Hypothalamus (tissue), 51 donors: ENCODE measurements at regions not wholly inside any gene's neighbourhood (a gene's known extent, or its start where the extent isn't known, plus 50 kb on each side); places are given as distances from the start of the nearest gene placed in this dataset.

Source experiments
- DNase-seq, 51 donors: peaks; one replicate each; lab custom pipeline; 2025; lab: John Stamatoyannopoulos, UW

GRCh38 chr6:28693033-28693750 is 167.5 kb downstream of the GPX5 start:
- DNase-seq = no peak

DNA sequence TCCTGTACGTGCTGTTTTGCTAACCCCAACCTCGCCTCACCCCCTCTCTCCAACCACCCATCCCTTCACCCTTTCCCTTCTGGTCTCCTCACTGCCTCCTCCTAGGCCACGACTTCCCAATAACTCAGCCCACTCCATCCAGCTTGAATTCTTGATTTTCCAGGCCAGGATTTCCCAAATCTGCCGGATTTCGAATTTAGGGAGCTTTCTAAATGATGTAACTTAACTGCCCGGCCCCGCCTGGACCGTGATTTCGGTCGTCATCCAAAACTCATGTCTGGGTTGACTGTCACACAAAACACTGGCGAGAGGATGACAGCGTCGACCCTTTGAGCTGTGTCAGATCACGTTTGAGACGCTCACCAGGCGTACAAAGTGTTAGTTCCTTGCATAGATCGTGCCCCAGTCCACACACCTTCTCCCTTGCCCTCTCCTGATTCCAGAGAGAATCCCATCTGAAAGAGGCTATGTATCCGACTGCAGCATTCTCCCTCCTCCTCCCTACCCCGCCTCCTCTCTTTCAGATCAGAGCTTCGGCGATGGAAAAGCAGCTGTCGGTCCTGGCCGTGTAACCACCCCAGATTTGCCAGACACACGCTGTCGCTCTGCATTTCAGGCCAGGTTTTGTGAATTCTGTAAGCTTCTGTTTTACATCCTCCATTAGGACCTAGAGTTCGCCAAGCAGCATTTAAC is 168.2 kb downstream of the GPX5 start:
- no peak for DNase-seq

- no peak for DNase-seq
These were observed 170.0 kb downstream of the GPX5 start for GRCh38 chr6:28695715-28696114.

- no peak for DNase-seq
These were observed 170.5 kb downstream of the GPX5 start for GRCh38 chr6:28696167-28696566.

DNA sequence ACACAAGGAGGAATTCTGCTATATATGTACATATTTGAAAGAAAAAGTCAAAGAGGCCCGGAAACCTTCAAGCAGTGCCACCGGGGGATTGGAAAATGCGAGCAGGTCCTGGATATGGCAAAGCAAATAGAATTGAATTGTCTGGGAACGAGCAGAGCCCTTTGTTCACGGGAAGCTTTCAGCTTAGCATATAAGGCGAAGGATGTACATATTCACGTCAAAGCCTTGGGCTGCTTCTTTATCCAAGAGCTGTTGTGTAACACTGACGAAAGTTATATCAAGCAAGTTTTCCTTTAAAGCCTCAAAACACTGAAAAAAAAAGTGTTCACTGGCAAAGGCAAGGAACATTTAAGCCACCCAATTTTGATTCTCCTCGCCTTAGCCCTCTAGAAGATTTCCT is 171.0 kb downstream of the GPX5 start:
- no peak for DNase-seq

DNA sequence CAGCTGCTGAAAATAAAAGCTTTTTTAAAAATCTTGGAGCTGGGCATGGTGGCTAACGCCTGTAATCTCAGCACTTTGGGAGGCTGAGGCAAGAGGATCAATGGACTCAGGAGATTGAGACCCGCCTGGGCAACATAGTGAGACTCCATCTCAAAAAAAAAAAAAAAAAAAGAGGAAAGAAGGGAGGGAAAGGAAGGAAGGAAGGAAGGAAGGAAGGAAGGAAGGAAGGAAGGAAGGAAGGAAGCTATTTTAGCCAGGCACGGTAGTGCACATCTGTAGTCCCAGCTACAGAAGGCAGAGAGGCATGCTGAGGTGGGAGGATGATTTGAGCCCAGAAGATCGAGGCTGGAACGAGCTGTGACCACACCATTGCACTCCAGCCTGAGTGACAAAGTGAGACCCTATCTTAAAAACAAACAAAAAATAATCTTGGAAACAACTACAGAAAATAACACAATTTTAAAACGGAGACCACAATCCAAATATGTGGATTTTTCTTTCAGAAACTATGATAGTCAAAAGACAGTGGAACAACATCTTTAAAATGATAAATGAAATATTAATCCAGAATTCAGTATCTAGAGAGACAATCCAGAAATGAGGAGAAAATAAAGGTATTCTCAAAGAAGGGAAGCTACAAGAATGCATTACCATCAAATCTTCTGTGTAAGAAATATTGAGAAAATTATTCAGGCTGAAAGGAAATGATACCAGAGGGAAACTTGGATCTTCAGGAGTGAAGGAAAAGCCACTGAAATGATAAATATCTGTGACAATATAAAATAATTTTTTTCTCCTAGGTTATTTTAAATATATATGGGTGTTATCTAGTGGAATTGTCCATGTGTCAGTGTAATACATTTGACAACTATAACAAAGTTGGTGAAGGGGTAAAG is 182.0 kb downstream of the GPX5 start:
- no peak for DNase-seq

GRCh38 chr6:28709478-28710349 is 184.0 kb downstream of the GPX5 start:
- DNase-seq = no peak

DNA sequence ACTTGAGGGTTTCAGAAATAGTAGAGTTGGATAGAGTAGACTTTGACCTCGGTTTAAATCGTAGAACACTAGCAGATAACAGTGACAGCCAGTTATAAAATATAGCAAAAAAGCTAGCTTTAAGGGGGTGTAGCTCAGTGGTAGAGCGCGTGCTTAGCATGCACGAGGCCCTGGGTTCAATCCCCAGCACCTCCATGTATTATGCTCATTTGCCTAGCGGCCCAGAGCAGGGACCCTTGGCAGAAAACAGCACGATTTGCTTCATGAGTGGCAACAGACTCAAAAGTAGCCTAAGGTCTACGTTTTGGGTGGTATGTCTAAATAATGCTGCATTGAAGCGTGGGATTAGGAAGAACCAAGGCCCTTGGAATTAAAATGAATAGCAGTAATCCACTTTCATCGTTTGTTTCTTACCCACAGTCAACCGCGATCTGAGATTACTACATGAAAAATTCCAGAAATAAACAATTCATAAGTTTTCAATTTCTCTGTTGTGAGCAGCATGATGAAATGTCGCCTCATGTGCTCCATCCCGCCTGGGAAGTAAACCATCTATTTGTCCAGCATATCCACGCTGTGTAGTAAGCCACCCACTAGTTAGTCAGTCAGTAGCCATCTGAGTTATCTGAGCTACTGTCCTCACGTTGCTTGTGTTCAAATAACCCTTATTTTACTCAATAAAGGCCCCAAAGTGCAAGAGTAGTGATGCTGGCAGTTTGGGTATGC is 184.9 kb downstream of the GPX5 start:
- no peak for DNase-seq

DNA sequence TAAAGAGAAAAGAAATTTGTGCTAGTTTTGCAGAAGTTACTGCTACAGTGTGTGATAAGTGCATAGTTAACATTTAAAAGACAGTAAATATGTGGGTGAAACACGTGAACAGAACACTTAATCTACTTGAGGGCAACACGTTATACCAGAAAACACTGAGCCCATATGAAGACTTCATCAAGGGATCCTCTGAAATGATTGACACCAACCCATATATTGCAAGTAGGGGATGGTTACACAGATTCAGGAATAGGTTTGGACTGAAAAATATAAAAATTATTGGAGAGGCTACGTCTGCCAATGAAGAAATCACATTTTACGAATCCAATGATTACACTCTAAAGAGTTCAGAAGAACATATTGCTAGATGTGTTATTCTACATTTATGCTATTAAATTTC is 185.6 kb downstream of the GPX5 start:
- no peak for DNase-seq

- no peak for DNase-seq
These were observed 186.2 kb downstream of the GPX5 start for GRCh38 chr6:28711788-28712341.

GRCh38 chr6:28712982-28713381 is 187.3 kb downstream of the GPX5 start:
- no peak for DNase-seq

GRCh38 chr6:28719275-28719940 is 193.7 kb downstream of the GPX5 start:
- DNase-seq = no peak

DNA sequence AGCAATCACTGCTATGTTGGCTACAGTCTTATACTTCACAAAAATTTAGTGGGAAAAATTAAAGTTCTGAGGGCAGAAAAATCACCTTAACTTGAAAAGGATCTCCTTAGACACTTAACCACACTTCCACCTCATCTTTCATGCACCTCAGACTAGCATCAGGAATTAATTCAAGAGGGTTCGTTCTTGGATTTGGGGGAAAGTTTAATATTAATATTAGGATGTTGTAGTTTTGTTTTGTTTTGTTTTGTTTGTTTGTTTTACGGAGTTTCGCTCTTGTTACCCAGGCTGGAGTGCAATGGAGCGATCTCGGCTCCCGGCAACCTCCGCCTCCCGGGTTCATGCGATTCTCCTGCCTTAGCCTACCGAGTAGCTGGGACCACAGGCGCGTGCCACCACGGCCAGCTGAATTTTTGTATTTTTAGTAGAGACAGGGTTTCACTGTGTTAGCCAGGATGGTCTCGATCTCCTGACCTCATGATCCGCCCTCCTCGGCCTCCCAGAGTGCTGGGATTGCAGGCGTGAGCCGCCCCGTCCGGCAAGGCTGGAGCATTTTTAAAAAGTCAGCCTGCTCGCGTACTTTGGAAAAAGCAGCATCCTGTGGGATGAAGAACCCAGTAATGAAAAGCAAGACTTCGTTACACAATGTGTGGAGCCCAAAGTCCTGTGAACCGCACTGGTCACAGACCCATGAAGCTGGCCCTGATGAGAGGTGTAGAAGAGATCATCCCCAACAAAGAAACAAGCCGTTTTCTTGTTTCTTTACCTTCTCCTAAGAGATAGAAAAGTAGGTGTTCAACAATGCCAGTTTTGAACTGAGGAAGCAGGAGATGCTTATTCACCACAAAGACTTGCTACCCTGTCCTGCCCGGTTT is 194.9 kb downstream of the GPX5 start:
- no peak for DNase-seq

- no peak for DNase-seq
These were observed 195.7 kb downstream of the GPX5 start for GRCh38 chr6:28721372-28721771.

- DNase-seq = no peak
These were observed 198.7 kb downstream of the GPX5 start for GRCh38 chr6:28724395-28724794.

DNA sequence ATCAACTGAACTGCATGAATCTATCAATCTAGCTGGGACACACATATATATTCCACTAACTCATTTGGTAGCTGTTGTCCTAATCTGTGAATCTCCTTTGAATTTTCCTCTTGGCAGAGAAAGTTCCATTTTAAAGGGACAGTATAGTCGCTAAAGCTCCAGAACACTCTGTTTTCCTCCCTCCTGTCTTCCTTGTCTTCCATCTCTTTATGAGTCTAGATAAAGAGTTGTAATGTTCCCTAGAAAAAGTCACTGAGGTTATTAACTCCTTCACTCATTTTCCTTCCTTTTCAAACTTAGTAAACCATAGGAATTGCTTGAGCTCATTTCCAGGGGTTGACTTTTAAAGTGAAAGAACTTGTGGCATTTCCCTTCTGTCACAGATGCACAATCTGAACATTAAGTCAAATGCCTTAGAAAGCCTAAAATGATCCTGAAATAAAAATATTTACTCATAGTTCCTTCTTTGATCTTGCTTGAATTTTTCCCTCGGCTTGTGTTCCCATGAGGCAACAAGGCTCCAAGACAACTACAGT is 198.4 kb downstream of the TRIM27 start:
- DNase-seq = no peak

DNA sequence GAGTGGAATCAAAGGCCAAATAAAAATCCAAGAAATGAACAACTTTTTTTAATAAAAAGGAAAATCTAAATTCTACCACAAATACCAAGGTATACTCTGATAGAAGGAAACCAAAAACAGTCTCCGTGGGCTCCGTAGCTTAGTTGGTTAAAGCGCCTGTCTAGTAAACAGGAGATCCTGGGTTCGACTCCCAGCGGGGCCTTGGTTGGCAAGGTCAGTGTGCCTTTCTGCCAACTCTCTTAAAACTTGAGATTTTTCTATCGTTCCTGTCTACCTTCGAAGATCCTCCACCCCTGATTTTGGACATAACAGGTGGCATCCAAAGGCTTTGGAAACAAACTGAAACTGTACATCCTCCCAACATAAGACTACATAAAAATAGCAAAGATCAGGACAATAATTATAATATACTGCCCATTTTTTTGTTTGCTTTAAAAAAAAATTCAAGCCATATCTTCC is 197.9 kb downstream of the TRIM27 start:
- DNase-seq = no peak
